Glomerular visceral epithelial cell (primary cell): ENCODE measurements at regions not wholly inside any gene's neighbourhood (a gene's known extent, or its start where the extent isn't known, plus 50 kb on each side); places are given as distances from the start of the nearest gene placed in this dataset.
"Not testable (repeated sequence)": the region's sequence is repeated elsewhere in the genome, so short reads cannot be mapped to it uniquely, and the experiment has no call there.

ENCODE experiments used
- DNase-seq: peaks from one replicate; pipeline ENCODE4 v3.0.0-alpha.2; 2016; ENCODE audit errors: extremely low spot score

- DNase-seq, result no peak
Observed at GRCh38 chr5:145463634-145464033, 371.5 kb downstream of the PRELID2 start.

GRCh38 chr5:145462525-145462924 is 372.6 kb downstream of the PRELID2 start:
- DNase-seq, result no peak

- DNase-seq, result no peak
Observed at GRCh38 chr5:145450286-145450885, 384.8 kb downstream of the PRELID2 start.

GRCh38 chr5:145449794-145450193 is 385.3 kb downstream of the PRELID2 start:
- no peak for DNase-seq

DNA sequence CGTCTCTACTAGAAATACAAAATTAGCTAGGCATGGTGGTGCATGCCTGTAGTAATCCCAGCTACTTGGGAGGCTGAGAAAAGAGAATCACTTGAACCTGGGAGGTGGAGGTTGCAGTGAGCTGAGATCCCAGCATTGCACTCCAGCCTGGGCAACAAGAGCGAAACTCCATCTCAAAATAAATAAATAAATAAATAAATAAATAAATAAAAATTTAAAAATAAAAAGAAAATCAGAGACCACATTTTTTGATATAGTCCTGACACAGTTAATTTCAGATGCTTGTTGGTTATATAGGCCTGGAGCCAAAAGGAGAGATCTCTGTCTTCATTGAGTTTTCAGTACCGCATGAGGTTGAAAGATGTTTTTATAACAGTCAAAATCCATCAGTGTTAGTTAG is 388.3 kb downstream of the PRELID2 start:
- not testable (repeated sequence) for DNase-seq

DNA sequence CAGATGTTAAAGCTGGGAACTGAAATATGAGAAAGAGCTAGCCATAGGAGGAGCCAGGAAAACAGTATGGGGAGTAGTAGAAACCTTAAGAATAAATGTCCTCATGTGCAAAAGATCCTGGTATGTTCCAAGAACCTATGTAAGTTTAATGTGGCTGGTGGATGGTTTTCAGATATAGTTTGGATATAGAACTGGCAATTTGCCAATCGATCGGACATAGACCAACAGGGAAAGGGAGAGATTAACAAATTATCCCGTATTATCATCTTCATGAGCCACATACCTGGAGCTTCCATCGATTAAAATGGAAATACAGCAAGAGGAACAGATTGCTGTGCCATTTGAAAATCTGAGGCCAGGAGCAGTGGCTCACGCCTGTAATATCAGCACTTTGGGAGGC is 388.7 kb downstream of the PRELID2 start:
- DNase-seq, result no peak

- no peak for DNase-seq
Observed at GRCh38 chr5:145445027-145445426, 390.1 kb downstream of the PRELID2 start.

DNA sequence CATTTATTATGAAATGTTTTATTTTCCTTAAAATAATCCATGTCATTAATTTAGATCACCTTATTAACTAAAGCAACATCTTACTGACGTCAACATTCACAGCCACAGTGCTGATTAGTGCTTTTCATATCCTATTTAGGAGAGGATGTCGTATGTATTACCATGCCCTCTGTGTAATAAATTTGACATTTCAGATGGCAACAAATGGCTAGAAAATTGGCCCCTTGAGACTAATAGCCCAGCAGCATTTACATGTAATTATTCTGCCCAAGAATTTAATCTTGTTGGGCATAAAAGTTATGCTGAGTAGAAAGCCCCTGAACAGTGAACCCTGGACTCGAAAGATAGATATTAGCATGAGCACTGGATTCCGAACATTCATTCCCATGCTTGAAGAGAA is 391.2 kb downstream of the PRELID2 start:
- no peak for DNase-seq

DNA sequence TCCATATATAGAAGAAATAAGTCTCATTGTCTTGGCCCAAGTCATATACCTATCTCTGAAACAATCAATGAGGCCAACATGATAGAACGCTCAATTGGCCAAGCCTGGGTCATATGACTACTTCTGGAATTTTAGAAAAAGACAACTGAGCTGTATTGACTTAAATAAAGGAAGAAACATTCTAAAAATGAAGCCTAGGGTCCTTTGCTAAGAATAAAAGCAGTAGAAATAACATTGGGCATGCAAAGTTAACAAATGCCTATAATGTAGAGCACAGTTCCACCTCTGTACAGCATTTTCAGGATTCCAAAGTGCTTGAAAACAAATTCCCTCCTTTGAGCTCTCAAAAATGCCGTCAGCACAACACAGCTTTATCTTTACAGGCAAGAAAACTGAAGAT is 391.8 kb downstream of the PRELID2 start:
- DNase-seq, result no peak

GRCh38 chr5:145442661-145443060 is 392.5 kb downstream of the PRELID2 start:
- DNase-seq, result not testable (repeated sequence)

GRCh38 chr5:145441228-145441627 is 393.9 kb downstream of the PRELID2 start:
- no peak for DNase-seq

DNA sequence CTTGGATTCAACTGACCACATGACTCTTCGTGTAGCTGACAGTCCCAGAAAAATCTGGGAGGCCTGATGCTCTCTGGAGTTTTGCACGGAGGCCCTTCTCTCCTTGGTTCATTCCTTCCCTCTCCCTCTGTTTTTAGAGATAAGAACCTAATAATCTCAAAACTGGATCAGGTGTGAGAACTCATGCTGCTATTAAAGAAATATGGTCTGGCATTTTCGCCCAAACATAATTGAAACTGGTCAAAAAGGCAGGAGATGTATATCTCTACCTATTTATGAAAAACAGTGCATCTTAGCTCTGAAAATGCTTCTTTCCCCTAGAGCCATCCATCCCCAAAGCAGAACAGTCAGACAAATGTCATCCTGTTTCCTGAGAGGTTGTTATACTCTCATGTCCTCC is 397.5 kb downstream of the PRELID2 start:
- DNase-seq, result no peak

DNA sequence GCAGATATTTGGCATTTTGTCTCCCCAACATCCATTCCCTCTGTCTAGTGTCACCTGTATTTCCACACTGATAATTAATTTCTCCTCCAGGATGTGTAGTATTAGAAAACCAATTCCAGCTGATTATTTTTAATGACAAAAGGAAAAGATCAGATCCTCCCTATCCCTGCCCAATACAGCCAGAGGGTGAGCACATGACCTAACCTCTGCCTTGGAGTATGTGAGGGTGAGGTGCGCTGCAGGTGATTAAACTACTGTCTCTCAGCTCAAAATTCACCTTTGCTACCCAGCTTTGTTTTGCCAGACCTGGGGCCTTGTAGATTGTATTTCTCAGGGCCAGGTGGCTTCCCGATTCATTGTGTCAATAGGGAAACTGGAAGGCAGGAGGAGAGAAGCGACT is 402.1 kb downstream of the PRELID2 start:
- no peak for DNase-seq

- DNase-seq, result no peak
Observed at GRCh38 chr5:145429170-145429569, 406.0 kb downstream of the PRELID2 start.

- no peak for DNase-seq
Observed at GRCh38 chr5:145408048-145408341, 427.1 kb downstream of the PRELID2 start.

GRCh38 chr5:145407300-145408047 is 427.7 kb downstream of the PRELID2 start:
- DNase-seq, result no peak

DNA sequence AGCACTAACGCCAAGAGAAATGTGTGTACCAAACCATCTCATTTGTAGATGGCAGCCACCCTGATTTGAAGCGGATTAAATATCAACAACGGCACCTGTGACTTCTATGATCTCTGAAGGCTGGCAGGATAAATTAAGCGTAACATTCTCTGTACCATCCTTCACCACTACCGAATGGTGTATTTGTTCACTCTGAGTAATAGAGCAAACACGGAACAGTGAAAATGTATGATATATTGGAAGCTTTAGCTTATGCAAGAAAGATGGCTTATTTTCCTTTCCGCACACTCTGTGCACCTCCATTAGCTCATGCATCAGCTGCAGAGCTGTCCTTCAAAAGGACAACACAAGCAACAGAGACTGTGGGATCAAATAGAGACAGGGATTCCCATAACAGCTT is 431.1 kb downstream of the PRELID2 start:
- DNase-seq, result no peak

DNA sequence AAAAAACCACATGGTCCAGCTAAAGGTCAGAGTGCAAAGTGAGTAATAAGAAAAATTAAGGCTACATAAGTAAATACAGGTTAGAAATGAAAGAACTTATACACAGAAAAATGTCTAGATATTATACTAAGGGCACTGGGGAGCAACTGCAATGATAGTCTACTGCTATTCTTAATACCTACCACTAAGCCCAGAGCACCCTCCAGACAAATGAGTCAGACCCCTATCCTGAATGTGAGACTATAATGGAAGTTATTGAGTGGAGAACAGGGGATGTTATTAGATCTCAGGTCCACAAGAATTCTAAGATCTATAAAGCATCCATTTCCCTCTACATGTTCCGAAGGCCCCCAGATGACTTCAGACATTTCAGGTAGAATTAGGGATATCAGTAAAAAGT is 438.3 kb downstream of the PRELID2 start:
- no peak for DNase-seq

DNA sequence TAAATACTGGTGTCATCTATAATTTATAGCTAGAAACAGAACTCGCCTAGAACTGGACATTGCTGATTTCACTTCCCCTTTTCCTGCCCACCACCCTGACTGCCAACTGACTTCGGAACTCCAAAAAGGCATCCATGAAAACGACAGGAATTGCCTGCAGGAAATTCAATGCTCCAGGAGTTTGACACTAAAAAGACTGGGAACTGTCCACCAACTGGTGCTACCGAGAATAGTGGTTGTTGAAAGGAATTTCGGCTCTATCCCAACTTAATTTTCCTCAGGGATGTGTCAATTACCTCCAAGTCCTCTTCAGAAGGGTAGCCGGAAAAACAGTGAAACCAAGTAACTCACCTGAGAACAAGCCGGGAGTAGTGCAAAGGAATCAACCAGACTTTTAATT is 440.0 kb downstream of the PRELID2 start:
- DNase-seq, result not testable (repeated sequence)

DNA sequence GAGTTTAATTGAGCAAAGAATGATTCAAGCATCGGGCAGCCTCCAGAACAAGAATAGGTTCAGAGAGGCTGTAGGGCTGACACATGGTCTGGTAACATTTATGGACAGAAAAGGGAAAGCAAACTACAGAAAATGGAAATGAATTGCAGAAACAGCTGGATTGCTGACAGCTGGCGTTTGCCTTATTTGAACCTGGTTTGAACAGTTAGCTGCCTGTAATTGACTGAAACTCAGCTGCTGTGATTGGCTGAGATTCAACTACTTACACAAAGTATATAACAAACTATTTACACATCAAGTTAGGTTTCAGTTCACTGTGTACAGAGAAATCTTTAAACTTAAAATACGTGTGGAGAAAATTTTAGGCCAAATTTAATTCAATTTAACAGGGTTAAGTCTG is 441.7 kb downstream of the PRELID2 start:
- DNase-seq, result no peak

- DNase-seq, result no peak
Observed at GRCh38 chr5:145389047-145389446, 446.1 kb downstream of the PRELID2 start.

GRCh38 chr5:145385276-145385675 is 449.9 kb downstream of the PRELID2 start:
- DNase-seq, result no peak

DNA sequence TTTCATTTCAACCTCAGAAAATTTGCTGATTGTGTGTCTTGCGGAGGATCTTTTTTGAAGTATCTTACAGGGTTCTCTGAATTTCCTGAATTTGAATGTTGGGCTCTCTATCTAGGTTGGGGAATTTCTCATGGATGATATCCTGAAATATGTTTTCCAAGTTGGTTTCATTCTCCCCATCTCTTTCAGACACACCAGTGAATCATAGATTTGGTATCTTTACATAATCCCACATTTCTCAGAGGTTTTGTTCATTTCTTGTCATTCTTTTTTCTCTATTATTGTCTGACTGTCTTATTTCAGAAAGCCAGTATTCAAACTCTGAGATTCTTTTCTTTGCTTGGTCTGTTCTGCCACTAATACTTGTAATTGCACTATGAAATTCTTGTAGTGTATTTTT is 456.9 kb downstream of the PRELID2 start:
- no peak for DNase-seq

GRCh38 chr5:145375521-145375920 is 459.6 kb downstream of the PRELID2 start:
- no peak for DNase-seq
